ENCODE measurements at regions not wholly inside any gene's neighbourhood (a gene's known extent, or its start where the extent isn't known, plus 50 kb on each side); places are given as distances from the start of the nearest gene placed in this dataset.
"Not testable (repeated sequence)": the region's sequence is repeated elsewhere in the genome, so short reads cannot be mapped to it uniquely, and the experiment has no call there.

DNA sequence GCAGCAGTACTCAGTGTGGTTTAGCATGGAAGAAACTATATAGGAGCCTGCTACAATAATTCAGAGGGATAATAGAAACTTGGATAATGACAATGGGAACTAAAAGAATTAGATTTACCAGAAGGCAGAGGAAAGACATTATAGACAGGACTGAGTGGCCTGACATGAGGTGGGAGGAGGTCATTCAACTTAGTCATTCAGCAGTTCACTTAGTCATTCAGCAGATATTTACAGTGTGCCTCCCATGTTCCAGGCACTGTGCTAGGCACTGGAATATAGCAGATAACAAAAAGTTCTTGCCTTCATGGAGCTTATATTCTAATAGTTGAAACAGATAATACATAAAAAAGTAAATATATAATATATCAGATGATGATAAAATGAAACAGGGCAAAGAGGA is 110.9 kb upstream of the IKBKE start:
- TF ChIP-seq, protein P1, sequence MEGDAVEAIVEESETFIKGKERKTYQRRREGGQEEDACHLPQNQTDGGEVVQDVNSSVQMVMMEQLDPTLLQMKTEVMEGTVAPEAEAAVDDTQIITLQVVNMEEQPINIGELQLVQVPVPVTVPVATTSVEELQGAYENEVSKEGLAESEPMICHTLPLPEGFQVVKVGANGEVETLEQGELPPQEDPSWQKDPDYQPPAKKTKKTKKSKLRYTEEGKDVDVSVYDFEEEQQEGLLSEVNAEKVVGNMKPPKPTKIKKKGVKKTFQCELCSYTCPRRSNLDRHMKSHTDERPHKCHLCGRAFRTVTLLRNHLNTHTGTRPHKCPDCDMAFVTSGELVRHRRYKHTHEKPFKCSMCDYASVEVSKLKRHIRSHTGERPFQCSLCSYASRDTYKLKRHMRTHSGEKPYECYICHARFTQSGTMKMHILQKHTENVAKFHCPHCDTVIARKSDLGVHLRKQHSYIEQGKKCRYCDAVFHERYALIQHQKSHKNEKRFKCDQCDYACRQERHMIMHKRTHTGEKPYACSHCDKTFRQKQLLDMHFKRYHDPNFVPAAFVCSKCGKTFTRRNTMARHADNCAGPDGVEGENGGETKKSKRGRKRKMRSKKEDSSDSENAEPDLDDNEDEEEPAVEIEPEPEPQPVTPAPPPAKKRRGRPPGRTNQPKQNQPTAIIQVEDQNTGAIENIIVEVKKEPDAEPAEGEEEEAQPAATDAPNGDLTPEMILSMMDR (IDR thresholded peaks at IDR 0.05) = not testable (repeated sequence)
- TF ChIP-seq POLR2AphosphoS5 (IDR thresholded peaks at IDR 0.05; ENCODE audit: insufficient read depth in 1 of 2, low read depth in 1 of 2); POLR2A (IDR thresholded peaks at IDR 0.05): not testable (repeated sequence)

Data from vagina (tissue), 2 donors.